ENCODE measurements at regions not wholly inside any gene's neighbourhood (a gene's known extent, or its start where the extent isn't known, plus 50 kb on each side); places are given as distances from the start of the nearest gene placed in this dataset.
"Not testable (repeated sequence)": the region's sequence is repeated elsewhere in the genome, so short reads cannot be mapped to it uniquely, and the experiment has no call there.

- no peak for DNase-seq (ENCODE audit: low read depth)
Observed at GRCh38 chr12:94856324-94856723, 147.2 kb downstream of the NDUFA12 start.

- DNase-seq (ENCODE audit: low read depth), result no peak
Observed at GRCh38 chr12:94855853-94856252, 147.6 kb downstream of the NDUFA12 start.

DNA sequence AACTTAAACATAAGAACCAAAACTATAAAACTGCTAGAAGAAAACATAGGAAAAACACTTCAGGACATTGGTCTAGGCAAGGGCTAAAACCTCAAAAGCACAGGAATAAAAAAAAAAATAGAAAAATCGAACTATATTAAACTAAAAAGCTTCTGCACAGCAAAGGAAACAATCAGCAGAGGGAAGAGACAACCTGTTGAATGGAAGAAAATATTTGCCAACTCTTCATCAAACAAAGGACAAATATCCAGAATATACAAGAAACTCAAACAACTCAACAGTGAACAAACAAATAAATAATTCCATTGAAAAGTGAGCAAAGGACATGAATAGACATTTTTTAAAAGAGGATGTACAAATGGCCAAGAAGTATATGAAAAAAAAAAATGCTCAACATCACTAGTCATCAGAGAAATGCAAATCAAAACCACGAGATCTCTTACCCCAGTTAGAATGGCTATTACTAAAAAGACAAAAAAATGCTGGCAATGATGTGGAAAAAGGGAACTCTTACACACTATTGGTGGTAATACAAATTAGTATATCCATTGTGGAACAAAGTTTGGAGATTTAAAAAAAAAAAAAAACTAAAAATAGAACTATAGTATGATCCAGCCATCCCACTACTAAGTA is 152.0 kb downstream of the NDUFA12 start:
- peak; percentile 30 for DNase-seq (ENCODE audit: low read depth)

- DNase-seq (ENCODE audit: low read depth), result no peak
Observed at GRCh38 chr12:94849411-94849976, 154.0 kb downstream of the NDUFA12 start.

DNA sequence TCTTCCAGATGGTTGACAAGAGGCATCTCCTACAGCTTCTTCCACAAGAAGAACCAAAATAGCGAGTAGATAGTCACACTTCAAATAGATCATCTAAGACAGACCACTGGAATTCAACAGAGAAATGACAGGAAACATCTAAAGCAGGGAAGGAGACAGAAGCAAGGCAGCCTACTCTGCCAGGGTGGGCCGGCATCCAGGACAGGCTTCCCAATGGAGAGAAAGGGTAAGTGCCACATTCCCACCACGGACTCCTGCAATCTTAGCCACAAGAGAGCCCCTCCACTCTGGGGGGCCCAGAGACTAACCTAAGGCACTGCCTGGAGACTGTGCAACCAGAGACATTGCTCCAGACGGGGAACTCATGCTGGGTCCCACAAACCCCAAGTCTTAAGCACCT is 154.5 kb downstream of the NDUFA12 start:
- no peak for DNase-seq (ENCODE audit: low read depth)

GRCh38 chr12:94845110-94845509 is 158.4 kb downstream of the NDUFA12 start:
- no peak for DNase-seq (ENCODE audit: low read depth)

- DNase-seq (ENCODE audit: low read depth), result no peak
Observed at GRCh38 chr12:94844452-94844851, 159.0 kb downstream of the NDUFA12 start.

- no peak for DNase-seq (ENCODE audit: low read depth)
Observed at GRCh38 chr12:94841904-94842610, 161.4 kb downstream of the NDUFA12 start.

GRCh38 chr12:94841177-94841576 is 162.3 kb downstream of the NDUFA12 start:
- DNase-seq (ENCODE audit: low read depth), result peak; percentile 14

GRCh38 chr12:94839347-94839746 is 164.2 kb downstream of the NDUFA12 start:
- no peak for DNase-seq (ENCODE audit: low read depth)

GRCh38 chr12:94836952-94837670 is 166.4 kb downstream of the NDUFA12 start:
- peak; percentile 83 for DNase-seq (ENCODE audit: low read depth)

- DNase-seq (ENCODE audit: low read depth), result no peak
Observed at GRCh38 chr12:94834036-94834625, 169.4 kb downstream of the NDUFA12 start.

GRCh38 chr12:94832780-94833681 is 170.5 kb downstream of the NDUFA12 start:
- DNase-seq (ENCODE audit: low read depth), result peak; percentile 87

- no peak for DNase-seq (ENCODE audit: low read depth)
Observed at GRCh38 chr12:94832105-94832504, 171.4 kb downstream of the NDUFA12 start.

DNA sequence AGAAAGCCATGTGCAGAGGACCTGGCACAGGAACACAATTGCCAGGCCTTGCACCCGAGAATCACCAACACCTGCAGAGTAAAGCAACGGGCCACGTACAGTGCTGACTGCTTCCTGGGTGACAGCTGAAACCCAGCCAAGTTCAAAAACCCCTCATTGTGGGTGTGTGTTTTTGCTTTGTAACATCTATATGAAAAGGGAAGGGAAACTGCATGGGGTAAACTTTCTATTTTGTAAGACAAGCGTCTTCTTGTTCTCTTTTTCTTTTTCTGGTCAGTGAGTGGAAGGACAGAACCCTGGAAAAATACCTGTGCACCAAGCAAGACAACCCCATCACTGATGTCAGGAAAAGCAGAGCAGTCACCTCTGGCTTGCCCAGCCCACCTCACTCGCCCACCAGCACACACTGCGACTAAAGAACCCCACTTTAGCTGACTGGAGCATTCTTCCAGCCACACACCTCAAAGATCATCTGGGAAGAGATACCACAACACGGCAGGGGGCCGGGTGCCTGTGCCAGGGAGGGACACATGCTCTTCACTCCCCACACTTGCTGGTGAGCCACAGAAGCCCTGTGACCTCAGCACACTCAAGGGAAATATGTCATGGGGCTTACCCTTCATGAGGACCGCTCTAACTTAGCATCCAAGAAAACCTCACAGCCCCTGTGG is 172.3 kb downstream of the NDUFA12 start:
- DNase-seq (ENCODE audit: low read depth), result no peak

DNA sequence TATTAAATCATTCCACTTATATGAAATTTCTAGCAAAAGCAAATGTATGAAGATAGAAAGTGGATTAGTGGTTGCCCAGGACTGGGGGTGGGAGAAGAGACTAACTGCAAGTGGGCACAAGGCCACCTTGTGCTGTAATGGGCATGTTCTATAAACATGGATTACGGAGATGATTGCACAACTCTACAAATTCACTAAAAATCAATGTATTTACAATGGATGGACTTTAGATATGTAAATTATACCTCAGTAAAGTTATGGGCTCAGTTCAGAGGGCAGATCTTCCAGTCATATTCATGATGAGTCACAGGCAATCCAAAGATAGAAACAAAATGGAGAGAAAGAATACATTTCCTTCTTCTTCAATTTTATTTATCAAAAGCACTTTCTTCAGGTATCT is 173.9 kb downstream of the NDUFA12 start:
- peak; percentile 34 for DNase-seq (ENCODE audit: low read depth)

GRCh38 chr12:94819011-94819410 is 168.7 kb upstream of the TMCC3 start:
- DNase-seq (ENCODE audit: low read depth), result peak; percentile 46

DNA sequence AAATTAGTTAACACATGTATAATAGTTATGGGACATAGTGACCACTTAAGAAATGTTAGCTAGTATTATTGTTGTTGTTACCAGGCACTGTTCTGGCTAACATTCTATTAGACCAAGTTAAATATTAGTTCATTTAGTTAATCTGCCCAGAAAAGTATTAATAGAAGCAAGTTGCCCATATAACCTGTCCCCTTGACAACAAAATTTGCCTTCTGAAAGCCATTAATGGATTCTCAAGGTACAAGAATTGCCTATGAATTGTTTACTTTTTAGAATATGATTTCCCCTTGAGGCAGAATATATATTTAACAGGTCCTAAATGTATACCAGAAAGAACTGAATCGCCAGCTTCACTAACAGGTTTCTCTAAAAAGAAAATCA is 167.3 kb upstream of the TMCC3 start:
- DNase-seq (ENCODE audit: low read depth), result no peak

DNA sequence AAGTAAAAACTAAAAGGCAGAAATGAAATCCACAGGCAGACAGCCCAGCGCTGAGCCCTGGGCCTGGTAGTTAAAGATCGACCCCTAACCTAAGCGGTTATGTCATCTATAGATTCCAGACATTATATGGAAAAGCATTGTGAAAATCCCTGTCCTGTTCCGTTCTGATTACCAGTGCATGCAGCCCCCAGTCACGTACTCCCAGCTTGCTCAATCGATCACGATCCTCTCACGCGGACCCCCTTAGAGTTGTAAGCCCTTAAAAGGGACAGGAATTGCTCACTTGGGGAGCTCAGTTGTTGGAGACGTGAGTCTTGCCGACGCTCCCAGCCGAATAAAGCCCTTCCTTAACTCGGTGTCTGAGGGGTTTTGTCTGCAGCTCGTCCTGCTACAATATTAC is 166.8 kb upstream of the TMCC3 start:
- not testable (repeated sequence) for DNase-seq (ENCODE audit: low read depth)

- DNase-seq (ENCODE audit: low read depth), result not testable (repeated sequence)
Observed at GRCh38 chr12:94816746-94817145, 166.4 kb upstream of the TMCC3 start.

DNA sequence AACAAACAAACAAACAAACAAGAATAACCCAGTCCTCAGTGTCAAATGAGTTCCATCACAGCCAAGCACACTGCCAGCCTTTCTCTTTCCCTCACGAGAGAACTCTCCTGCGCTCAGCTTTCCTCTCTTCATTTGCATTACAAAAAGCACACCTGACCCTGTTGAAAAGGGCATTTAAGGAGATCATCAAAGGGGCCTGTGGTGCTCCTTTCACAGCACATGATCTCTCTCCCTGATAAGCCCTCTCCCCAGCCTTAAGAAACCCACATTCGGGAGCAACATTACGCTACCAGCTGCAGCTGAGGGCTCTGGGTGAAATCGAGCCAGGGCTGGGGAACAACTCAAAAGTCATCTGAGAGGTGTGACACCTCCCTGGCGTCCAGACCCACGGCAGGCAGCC is 165.6 kb upstream of the TMCC3 start:
- DNase-seq (ENCODE audit: low read depth), result no peak

All from iris pigment epithelial cell (primary cell).